Activated naive CD8-positive, alpha-beta T cell treated with anti-CD3 and anti-CD28 coated beads for 36 hours (primary cell): ENCODE measurements at regions not wholly inside any gene's neighbourhood (a gene's known extent, or its start where the extent isn't known, plus 50 kb on each side); places are given as distances from the start of the nearest gene placed in this dataset.

Experiments
- DNase-seq: peaks from one replicate; pipeline ENCODE4 v3.0.0; 2021
- H3K27ac Mint-ChIP-seq: one replicate; pipeline ENCODE4 v1.8.0; 2022; ENCODE audit warnings: mild to moderate bottlenecking, moderate library complexity, mixed read lengths
- H3K27me3 Mint-ChIP-seq: one replicate; pipeline ENCODE4 v1.8.0; 2022; ENCODE audit warnings: mild to moderate bottlenecking, mixed read lengths
- H3K36me3 Mint-ChIP-seq: one replicate; pipeline ENCODE4 v1.8.0; 2021; ENCODE audit warnings: mild to moderate bottlenecking, mixed read lengths
- H3K4me1 Mint-ChIP-seq: one replicate; pipeline ENCODE4 v1.8.0; 2021; ENCODE audit warnings: mixed read lengths
- H3K4me3 Mint-ChIP-seq: one replicate; pipeline ENCODE4 v1.8.0; 2022; ENCODE audit warnings: mild to moderate bottlenecking, moderate library complexity, mixed read lengths
- H3K9me3 Mint-ChIP-seq: one replicate; pipeline ENCODE4 v1.8.0; 2022; ENCODE audit warnings: mixed read lengths

DNA sequence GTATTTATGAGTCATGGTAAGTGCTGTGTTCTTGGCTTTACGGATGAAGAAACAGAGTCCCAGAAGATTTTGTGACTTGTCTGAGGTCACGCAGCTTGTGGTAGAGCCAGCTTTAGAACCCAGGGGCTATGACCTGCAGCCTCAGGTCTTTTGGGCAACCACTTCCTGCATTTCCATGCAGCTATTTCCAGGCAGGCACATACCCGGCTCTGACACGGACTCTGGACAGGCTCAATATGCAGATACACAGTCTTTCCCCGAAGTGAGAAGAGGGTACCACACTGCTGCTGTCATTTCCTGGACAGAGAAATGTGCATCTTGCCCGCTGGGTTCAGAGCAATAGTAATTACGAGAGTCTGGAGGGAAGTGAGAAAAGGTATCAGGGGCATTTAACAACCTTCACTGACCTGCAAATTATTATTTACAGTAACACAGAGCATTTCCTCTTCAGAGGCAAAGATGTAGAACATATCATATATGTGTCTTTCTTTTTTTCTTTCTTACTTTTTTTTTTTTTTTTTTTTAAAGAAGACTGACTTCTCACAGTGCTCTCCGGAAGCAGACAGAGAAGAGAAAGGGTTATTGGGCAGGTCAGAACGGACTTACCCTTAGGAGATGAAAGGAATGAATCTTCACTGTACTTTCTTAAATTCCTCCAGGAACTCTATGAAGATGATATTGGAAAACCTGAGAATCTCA, 185.1 kb downstream of the CLIC5 start:
- peaks cover 7% of the 10 kb centered on the region for H3K36me3 Mint-ChIP-seq
- peaks cover 26% of the 10 kb centered on the region for H3K4me1 Mint-ChIP-seq
- H3K27ac Mint-ChIP-seq = peak overlapping the region; percentile 80
- H3K9me3 Mint-ChIP-seq = no peaks in the 10 kb centered on the region
- H3K27me3 Mint-ChIP-seq = peaks cover 8% of the 10 kb centered on the region
- H3K4me3 Mint-ChIP-seq = peak overlapping the region; percentile 66
- DNase-seq = peak; percentile 57

DNA sequence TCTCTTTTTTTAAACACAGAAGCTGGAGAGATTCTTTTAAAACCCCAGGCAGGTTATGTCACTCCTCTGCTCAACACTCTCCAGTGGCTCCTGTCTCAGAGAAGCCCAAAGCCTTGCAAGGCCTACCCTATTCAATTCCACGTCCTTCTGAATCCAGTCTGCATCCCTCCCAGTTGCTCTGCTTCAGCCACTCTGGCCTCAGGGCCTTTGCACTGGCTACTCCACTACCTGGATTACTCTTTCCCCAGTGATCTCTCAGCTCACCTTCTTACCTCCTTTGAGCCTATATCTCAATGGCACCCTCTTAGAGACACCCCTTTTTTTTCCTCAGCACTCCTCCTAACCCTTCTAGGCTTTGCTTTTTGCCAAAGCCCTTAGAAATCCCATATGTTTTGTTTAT, 185.8 kb downstream of the CLIC5 start:
- Mint-ChIP-seq H3K27ac (peak overlapping the region; percentile 80), H3K36me3 (peaks cover 7% of the 10 kb centered on the region), H3K4me3 (peak overlapping the region; percentile 53), H3K27me3 (peaks cover 8% of the 10 kb centered on the region), H3K9me3 (no peaks in the 10 kb centered on the region), H3K4me1 (peaks cover 25% of the 10 kb centered on the region)
- no peak for DNase-seq

DNA sequence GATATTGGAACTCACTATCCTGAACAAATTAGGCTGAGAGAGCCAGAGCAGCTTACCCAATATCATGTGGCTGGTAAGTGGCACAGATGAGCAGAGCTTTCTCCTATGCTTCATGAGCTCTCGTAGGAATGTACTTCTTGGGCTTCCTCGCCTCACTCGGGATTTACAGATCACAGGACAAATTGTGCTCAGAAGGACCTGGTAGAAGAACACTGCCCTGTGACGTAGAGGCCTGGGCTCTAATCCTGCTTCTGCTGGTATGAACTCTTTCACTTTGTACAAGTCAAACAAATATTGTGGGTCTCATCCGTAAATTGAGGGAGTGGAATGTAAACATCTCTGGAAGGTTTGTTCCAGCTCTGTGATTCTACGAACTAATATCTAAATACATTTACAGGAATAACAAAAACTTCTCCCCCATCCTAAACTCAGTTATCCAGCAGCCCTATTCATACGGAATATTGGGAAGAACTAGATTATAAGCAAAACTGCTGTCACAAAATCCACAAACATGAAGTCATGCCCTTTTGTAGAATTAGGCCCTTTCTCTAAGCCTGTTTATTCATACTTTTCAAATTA, 187.6 kb downstream of the CLIC5 start:
- Mint-ChIP-seq H3K9me3 (peaks cover 2% of the 10 kb centered on the region), H3K27me3 (peaks cover 8% of the 10 kb centered on the region), H3K27ac (no peak overlapping the region), H3K36me3 (peaks cover 7% of the 10 kb centered on the region), H3K4me1 (peaks cover 28% of the 10 kb centered on the region), H3K4me3 (no peak overlapping the region)
- DNase-seq = no peak

DNA sequence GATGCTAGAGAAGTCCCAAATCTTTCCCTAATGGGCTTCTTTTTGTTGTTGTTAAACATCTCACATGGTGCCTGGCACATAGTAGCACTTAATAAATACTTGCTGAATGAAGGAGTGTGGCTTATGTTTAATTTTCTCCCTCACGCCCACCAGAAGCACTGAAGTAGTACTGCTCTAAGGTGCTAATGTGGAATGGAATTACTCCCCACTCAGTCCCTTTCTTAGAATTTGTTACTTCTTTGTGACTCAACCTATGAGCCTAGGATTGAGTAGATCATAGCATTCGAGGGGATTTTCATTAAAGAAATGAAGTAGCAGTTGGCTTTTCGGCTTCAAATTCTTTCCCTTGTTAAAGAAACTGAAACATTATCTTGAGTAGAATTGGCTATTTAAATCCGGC, 192.8 kb downstream of the CLIC5 start:
- H3K27ac Mint-ChIP-seq = peak overlapping the region; percentile 57
- peaks cover 13% of the 10 kb centered on the region for H3K4me1 Mint-ChIP-seq
- H3K27me3 Mint-ChIP-seq = peaks cover under 1% of the 10 kb centered on the region
- no peak overlapping the region for H3K4me3 Mint-ChIP-seq
- H3K9me3 Mint-ChIP-seq = peaks cover 6% of the 10 kb centered on the region
- H3K36me3 Mint-ChIP-seq = peaks cover 8% of the 10 kb centered on the region
- no peak for DNase-seq

DNA sequence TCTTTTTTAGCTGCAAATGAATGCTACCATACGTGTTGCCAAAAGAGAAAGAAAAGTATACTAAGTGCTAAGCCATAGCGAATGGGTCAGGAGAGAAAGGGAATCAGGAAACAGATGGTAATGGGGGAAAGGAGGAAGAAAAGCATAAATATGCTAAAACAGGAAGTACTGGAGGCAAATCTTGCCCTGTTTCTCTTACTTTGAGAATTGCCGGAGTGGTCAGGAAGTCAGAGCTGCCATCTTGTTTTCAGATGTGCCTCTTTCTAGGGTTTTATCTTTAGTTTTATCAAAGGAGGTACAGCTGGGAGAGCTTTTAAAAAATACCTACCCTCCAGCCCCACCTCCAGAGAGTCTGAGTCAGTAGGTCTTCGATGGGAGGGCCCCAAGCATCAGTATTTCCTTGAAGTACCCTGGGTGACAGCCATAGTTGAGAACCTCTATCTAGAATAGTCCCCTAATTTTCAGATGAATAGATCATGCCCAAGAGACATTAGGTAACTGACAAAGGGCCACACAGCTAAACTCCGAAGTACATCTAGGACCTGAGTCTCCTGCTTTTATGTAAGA, 193.3 kb downstream of the CLIC5 start:
- Mint-ChIP-seq H3K4me3 (no peak overlapping the region), H3K9me3 (peaks cover 6% of the 10 kb centered on the region)
- no peak for DNase-seq

DNA sequence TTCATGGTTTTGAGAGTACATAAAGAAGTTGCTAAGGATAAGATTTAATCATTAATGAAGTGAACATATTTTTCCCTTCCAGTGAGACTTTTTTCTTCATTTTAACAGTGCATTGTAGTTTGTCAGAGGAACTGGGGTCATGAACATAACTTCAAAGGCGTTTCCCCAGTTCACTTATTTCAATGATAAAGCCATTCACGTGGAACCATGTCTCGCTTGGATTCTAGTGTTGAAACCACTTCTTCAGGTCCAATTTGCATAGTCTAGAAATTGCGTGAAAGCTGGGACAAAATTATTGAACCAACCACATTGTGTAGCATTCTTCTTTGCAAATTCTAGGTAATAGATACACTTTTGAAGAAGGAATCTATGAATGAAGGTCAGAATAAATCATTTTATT, 197.0 kb downstream of the CLIC5 start:
- H3K9me3 Mint-ChIP-seq = peaks cover 6% of the 10 kb centered on the region
- no peak overlapping the region for H3K4me3 Mint-ChIP-seq
- no peak overlapping the region for H3K27ac Mint-ChIP-seq
- H3K4me1 Mint-ChIP-seq = peaks cover 15% of the 10 kb centered on the region
- peaks cover 8% of the 10 kb centered on the region for H3K36me3 Mint-ChIP-seq
- DNase-seq = no peak
- H3K27me3 Mint-ChIP-seq = peaks cover 3% of the 10 kb centered on the region

More for the DNA sequence above, 193.3 kb downstream of the CLIC5 start:
- Mint-ChIP-seq H3K4me1 (peaks cover 13% of the 10 kb centered on the region), H3K27me3 (no peaks in the 10 kb centered on the region), H3K36me3 (peaks cover 8% of the 10 kb centered on the region), H3K27ac (peak overlapping the region; percentile 57)

DNA sequence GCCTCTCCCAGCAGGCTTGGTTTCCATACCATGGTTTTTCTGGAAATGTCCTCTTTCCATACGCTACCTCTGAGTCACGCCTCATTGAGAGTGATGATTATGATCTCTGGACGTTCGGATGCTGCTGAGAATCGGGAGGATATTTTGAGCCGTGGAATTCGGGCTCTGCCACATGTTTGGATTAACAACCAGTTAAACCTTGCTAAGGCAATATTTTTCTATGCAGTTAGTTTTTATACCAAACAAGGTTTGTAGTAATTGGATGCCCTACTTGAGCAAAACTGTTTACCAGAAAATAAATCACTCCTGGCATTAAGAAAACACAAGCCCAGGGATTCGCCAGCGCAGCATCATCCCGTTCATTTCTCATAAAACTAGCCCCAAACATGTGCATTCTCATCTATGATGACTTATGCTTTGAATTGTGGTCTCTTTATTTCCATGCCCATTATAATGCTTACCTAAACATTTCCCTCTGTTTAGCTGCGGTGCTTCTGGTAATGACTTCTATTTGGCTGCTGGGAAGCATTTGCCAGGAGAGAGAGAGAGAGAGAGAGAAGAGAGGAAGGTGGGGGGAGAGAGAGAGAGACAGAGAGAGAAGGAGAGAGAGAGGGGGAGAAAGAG, 198.9 kb downstream of the CLIC5 start:
- no peak for DNase-seq
- Mint-ChIP-seq H3K27ac (no peak overlapping the region), H3K4me1 (peaks cover 2% of the 10 kb centered on the region), H3K4me3 (no peak overlapping the region), H3K27me3 (peaks cover 10% of the 10 kb centered on the region), H3K9me3 (peaks cover under 1% of the 10 kb centered on the region), H3K36me3 (peaks cover 2% of the 10 kb centered on the region)

DNA sequence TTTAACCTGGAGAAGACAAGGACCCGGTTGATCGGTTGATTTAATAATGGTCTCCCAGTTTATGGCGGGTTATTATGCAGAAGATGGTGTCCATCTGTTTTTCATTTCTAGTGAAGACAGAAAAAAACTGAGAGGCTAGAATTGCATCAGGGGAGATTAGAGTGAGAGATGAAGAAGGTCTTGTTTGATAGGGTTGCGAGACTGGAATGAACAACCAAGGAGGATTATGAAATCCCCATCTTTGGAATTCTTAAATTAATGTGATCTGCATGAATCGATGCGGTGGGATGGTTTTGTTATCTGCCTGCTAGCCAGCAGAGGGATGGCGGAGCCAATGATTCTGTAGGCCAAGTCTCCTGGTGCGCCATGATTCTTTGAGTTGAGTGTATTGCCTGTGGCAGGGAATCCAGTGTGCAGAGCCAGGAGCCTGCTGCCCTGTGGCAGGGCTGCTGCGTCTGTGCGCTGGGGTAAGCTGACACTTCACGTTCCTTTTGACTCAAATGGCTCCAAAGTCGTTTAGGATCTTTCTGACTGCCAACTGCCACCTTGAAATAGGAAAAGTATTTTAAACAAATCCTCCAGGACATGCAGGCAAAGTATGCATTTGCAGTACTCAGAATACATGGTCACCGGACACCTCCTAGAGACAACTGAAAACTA, 200.1 kb downstream of the CLIC5 start:
- Mint-ChIP-seq H3K27me3 (peaks cover 13% of the 10 kb centered on the region), H3K36me3 (peaks cover 2% of the 10 kb centered on the region), H3K4me1 (peaks cover 2% of the 10 kb centered on the region), H3K4me3 (no peak overlapping the region), H3K27ac (no peak overlapping the region), H3K9me3 (no peaks in the 10 kb centered on the region)
- DNase-seq = no peak

DNA sequence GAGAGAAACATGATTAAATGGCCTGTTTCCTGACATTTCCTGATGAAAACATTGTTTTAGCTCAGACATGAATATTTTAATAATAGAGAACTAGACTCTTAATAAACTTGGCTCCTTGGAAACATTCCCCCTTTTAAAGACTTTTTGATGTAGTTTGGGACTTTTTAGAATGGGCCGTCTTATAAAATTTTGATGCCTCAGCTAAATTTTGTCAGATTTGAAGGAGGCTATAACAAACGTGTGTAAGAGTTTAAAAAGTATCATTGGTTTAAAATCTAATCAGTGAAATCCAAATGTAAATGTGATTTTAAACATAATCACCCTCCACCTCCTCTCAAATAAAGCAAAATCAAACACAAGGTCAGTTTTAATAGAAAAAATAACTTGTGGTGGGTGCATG, 200.9 kb downstream of the CLIC5 start:
- Mint-ChIP-seq H3K4me3 (no peak overlapping the region), H3K9me3 (no peaks in the 10 kb centered on the region), H3K4me1 (peaks cover 2% of the 10 kb centered on the region), H3K27me3 (peaks cover 18% of the 10 kb centered on the region), H3K27ac (no peak overlapping the region), H3K36me3 (no peaks in the 10 kb centered on the region)
- DNase-seq = no peak

DNA sequence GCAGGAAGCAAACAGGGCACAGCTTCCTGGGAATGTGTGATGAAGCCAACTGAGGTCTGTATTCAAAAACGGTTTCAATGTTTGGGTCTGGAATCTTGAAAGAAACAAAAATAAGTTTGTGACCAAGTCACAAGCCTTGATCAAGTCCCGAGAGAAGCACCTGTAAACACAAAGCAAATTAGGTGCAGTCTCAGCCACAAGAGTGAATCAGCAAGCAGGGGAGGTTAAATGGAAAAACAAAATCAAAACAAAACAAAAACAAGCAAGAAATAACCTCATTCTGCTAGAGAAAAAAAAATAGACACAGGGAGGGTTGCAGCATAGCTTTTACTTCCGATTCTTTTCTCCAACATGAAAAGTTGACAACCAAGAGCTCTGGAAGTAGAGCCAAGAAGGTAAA, 201.7 kb downstream of the CLIC5 start:
- H3K9me3 Mint-ChIP-seq = no peaks in the 10 kb centered on the region
- no peak overlapping the region for H3K27ac Mint-ChIP-seq
- peaks cover 19% of the 10 kb centered on the region for H3K27me3 Mint-ChIP-seq
- H3K36me3 Mint-ChIP-seq = no peaks in the 10 kb centered on the region
- no peak overlapping the region for H3K4me3 Mint-ChIP-seq
- DNase-seq = no peak
- peaks cover 2% of the 10 kb centered on the region for H3K4me1 Mint-ChIP-seq

DNA sequence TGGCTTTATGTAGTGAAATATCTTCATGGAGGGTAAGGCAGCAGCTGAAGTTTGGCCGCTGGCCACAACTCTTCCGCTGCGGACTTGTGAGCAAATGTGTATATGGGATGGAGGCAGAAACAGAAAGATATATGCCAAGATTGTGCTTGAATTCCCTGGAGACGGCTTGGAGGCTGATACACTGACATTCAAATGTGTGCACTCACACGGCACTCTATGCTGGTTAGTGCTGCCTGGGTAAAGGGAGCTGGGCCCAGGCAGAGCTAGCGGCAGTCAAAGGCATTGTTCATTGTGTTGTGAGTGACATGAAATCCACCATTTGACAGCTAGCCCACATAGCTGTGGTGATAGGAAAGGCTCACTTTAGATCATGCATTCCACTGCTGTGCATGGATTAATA, 202.7 kb downstream of the CLIC5 start:
- H3K4me3 Mint-ChIP-seq = no peak overlapping the region
- H3K36me3 Mint-ChIP-seq = no peaks in the 10 kb centered on the region
- no peaks in the 10 kb centered on the region for H3K9me3 Mint-ChIP-seq

DNA sequence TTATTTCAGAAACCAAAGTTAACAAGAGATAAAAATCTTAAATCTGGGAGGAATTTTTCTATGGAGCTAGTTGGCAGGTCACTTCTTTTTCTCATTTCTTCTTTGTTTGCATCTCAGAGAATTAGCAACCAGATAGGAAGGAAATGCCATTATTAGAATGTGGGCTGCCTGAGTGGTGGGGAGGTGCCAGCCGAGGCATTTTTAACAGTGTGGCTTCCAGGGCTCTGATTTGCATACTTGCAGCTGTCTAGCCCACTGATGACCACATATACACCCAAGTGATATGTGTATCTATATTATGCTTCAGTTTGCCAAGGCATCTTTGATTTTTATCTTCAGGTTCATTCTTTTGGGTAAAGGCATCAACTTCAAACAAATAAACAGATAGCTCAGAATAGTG, 206.7 kb downstream of the CLIC5 start:
- Mint-ChIP-seq H3K27me3 (peaks cover 16% of the 10 kb centered on the region), H3K9me3 (no peaks in the 10 kb centered on the region), H3K4me1 (no peaks in the 10 kb centered on the region), H3K27ac (no peak overlapping the region), H3K36me3 (no peaks in the 10 kb centered on the region), H3K4me3 (no peak overlapping the region)
- DNase-seq = no peak

More for the DNA sequence above, 202.7 kb downstream of the CLIC5 start:
- Mint-ChIP-seq H3K4me1 (peaks cover 2% of the 10 kb centered on the region), H3K27ac (no peak overlapping the region), H3K27me3 (peaks cover 19% of the 10 kb centered on the region)
- no peak for DNase-seq

DNA sequence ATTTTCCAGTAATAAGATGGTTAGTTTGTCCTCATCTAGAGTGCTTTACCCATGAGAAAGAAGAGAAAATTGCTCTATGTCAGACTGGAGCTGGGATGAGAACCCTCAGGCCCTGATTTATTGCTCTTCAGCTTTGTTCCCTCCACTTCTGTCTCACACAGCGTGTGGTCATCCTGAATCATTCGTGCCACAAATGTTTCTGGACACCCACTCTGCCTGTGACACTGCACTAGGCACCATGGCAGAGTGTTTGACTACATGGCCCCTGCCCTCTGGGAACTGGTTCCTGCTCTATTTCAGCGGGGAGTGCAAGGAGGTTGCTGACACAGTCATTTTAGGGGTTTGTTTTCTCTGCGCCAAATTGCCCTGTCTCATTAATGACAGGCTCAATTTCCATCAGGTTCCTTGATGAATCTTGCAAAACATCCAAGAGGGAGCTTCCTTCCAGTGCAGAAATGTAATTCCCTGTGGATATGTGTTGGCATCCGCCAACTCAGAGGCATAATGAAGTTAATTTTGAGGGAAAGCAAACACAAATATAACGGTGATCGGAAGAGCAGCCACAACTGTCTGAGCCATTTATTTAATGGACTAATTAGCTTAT, 207.5 kb downstream of the CLIC5 start:
- Mint-ChIP-seq H3K4me3 (no peak overlapping the region), H3K36me3 (no peaks in the 10 kb centered on the region), H3K27ac (no peak overlapping the region), H3K9me3 (no peaks in the 10 kb centered on the region), H3K27me3 (peaks cover 16% of the 10 kb centered on the region), H3K4me1 (no peaks in the 10 kb centered on the region)
- DNase-seq = no peak

DNA sequence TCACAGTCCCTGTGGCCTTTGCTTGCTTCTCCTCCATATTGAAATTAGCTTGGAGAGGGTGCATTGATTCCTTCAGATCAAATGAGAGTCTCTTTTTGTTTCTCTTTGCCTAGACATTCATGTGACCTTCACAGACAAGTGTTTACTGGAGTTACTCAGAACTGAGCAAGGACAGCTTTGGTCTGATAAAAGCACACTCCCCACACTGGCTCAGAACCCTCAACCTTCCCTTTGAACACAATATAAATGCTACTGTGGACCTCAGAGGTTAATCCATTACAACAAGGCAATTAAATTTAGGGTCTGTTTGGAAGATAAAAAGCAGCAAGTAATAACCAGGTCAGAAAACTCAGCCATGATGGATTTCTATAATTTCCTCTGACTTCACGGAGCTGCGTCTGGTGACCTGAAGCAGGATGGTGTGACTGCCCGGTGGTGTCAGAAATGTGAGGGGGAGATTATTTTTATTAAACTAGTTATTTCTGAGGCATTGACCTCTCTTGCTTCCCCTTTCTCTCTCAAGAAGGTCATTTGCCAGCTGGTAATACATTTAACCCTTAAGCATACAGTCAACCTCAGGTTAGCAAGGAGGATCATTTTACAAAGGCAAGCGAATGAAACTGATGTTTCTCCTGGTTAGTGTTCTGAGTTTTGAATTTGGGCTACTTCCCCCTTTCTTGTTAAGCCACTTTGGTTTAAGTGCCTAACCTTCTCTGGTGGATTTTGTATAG, 208.2 kb downstream of the CLIC5 start:
- Mint-ChIP-seq H3K36me3 (no peaks in the 10 kb centered on the region), H3K4me1 (no peaks in the 10 kb centered on the region), H3K9me3 (no peaks in the 10 kb centered on the region), H3K27ac (no peak overlapping the region), H3K27me3 (peaks cover 12% of the 10 kb centered on the region), H3K4me3 (no peak overlapping the region)
- no peak for DNase-seq
